ENCODE measurements at regions not wholly inside any gene's neighbourhood (a gene's known extent, or its start where the extent isn't known, plus 50 kb on each side); places are given as distances from the start of the nearest gene placed in this dataset.
"Not testable (repeated sequence)": the region's sequence is repeated elsewhere in the genome, so short reads cannot be mapped to it uniquely, and the experiment has no call there.

DNA sequence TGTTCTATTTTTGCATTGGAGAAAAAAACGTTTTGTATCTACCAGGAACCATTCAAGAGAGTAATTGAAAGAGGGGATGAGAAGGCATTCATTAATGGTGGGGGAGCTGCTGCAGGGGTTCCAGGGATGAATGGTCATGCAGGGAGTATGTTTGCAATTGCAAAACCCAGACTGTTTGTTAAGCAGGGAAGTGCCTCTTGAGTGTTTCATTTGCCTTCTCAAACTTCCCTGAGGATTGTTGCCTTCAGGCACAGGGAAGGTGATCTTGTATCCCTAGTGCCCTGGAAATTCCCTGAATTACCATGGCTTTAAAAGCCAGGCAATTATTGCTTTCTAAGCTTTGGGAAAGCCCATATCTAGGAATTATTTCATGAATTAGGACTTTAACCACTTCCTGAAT, 172.7 kb upstream of the NLGN4Y start:
- DNase-seq (ENCODE audit: low read depth): no peak

DNA sequence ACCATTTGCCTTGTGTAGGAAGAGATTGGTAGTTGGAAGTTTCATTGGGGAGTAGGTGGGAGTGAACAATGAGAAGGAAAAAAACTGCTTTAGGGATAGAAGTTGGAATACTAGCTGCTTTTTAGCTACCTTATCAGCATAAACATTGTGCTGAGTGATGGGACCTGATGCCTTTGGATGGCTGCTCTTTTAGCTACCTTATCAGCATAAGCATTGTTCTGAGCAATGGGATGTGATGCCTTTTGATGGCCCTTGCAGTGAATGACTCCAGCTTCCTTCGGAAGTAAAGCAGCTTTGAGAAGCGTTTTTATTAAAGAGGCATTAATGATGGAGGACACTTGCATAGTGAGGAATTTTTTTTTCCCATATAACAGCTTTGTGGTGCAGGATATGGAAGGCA, 168.2 kb upstream of the NLGN4Y start:
- no peak for DNase-seq (ENCODE audit: low read depth)

DNA sequence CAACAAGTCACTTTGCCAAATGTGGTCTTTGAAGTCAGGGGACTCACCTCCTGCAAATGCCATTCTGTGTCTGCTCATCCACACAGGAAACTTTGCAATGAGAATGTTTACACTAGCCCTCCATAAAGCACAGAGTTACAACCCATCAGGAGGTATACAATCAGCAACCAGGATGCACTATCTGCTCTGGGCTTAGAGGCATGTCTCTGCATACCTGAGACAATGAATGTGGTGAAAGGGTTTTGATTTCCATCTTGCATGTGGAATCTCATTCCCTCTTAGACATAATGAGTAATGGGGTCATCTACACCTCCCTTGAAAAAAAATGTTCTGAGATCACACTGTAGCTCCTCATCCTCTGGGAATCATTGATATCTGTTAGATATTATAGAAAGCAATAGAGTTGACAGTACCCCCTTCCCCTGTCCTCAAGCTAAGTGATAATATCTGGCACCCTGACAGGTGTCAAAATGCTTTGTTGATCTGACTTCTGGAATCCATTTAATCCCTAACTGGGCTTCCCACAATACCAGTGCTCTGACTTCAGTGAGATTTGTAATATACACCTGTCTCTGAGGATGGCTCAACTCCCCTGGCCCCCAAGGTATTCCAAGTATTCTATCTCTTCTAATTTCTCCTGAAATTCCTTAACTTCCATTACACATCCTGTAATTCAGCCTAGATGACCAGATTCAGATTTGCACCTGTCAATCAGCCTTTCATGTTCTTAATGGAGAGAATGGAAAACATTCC, 163.4 kb upstream of the NLGN4Y start:
- DNase-seq (ENCODE audit: low read depth): no peak

DNA sequence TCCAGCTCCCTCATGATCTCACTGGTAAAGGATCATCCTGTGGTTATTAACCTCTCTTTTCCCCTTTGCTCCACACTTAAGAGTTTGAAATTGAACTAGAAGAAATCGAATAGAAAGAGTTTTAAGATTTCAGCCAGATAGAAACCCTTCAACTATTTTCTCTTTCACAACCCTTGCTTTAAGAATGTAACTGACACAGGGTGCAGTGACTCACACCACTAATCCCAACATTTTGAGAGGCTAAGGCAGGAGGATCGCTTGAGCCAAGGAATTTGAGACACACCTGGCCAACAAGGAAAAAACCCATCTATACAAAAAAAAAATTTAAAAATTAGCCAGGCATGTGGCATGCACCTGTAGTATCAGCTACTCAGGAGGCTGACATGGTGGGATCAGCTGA, 150.7 kb upstream of the NLGN4Y start:
- no peak for DNase-seq (ENCODE audit: low read depth)

DNA sequence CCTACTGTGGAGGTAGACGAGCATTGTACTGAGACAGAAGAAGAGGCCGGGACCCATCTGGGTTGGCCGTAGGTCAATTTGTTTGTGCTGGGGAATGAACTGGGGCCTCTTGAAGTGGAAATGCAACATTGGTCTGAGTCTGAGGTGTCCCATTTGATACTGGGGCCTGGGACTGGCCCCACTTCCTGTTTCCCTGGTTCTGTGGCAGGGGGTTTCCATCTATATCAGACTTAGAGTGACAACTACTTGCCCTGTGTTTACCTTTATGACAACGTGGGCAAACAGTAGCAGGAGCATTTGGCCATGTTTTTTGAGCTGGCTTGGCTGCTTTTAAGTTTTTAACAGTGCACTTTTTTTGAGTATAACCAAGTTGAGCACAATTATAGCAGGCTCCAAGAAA, 146.1 kb upstream of the NLGN4Y start:
- DNase-seq (ENCODE audit: low read depth): no peak

DNA sequence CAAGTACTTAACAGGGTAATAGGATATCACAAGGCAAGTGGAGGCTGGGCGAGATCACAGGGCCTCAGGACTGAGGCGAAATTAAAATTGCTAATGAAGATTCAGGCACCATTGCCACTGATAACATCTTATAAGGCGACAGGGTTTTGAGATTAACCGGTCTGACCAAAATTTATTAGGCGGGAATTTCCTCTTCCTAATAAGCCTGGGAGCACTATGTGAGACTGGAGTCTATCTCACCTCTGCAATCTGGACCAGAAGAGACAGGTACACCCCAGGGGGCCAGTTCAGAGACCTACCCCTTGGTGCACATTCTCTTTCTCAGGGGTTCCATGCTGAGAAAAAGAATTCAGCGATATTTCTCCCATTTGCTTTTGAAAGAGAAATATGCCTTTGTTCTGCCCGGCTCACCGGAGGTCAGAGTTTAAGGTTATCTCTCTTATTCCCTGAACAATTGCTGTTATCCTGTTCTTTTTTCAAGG, 113.7 kb upstream of the NLGN4Y start:
- not testable (repeated sequence) for DNase-seq (ENCODE audit: low read depth)

DNA sequence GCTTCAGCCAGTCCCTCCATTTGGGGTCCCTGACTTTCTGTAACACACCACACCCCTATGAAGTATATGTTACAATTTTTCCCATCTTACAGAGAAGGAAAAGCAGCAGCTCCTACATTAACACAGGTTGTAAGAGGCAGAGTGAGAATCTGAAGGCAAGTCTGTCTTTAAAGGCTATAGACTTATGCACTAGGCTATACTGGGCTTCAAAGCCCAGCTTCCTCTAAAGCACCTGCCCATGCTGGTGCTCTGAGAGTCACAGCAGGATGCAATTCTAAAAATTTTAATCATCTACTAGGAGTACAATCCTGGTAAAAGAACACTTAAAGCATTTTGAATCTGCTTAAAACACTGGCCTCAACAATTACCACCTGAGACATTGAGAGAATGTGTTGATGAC, 113.0 kb upstream of the NLGN4Y start:
- no peak for DNase-seq (ENCODE audit: low read depth)

DNA sequence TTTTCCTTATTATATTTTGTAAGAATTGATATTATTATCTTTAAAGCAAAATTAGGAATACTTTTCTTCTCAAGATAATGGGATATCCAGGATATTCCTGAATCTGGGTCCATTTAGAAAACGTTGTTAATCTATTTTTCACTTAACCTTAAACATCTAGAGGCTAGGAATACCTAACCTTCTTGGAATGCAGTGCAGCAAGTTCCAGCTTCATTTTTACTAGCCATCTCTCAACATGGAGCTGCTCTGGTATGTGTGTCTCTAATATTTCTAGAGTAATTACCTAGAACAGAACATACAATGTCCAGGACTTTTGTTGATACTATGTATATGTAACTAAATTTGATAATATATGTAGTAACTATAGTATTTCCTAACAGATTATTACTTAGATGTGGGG, 87.8 kb upstream of the NLGN4Y start:
- no peak for DNase-seq (ENCODE audit: low read depth)

DNA sequence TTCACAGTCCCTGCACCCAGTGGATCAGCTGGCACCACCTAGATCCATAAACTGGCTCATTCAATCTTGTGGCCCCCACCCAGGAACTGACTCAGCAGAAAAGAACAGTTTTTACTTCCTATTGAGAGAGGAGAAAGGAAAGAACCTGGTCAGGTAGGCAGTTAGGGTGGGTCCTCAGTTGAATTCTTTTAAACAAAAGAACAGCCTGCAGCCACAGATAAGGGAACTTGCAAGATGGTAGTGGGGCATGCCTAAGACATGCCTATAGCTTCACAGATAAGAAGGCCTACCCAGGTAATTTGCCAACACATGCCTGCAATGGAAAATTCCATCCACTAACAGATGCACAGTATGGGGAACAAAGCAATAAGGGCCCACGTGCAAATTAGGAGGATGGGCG, 86.7 kb upstream of the NLGN4Y start:
- no peak for DNase-seq (ENCODE audit: low read depth)

DNA sequence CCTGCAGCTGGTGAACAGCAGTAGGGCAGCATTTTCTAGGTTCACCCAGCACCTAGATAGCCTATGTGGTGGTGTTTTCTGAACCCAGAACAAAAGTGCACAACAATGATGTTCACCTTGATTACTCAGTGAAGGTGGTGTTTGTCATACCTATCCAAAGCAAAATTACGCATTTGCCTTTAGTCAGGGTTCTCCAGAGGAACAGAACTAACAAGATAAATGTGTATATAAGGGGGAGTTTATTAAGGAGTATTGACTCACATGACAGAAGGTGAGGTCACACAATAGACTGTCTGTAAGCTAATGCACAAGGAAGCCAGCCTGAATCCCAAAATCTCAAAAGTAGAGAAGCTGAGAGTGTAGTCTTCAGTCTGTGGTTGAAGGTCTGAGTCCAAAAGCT, 85.9 kb upstream of the NLGN4Y start:
- DNase-seq (ENCODE audit: low read depth): no peak

DNA sequence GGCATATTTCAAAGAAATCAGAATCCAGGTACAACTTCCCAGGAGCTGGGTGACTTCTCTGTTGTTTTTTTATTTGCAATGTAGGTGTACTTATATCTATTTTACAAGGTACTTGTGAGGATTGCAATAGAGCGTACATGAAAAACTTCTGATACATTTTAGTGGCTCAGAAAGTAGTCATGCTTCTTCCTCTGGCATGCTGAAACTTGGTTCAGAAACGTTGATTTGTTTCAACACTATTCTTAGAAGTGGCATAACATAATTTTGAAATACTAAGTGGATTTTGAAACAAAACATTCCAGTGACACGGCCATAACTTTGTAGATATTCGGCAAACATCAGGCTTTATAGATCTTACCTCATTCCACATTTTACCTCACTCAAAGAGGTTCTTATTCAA, 79.8 kb upstream of the NLGN4Y start:
- no peak for DNase-seq (ENCODE audit: low read depth)

DNA sequence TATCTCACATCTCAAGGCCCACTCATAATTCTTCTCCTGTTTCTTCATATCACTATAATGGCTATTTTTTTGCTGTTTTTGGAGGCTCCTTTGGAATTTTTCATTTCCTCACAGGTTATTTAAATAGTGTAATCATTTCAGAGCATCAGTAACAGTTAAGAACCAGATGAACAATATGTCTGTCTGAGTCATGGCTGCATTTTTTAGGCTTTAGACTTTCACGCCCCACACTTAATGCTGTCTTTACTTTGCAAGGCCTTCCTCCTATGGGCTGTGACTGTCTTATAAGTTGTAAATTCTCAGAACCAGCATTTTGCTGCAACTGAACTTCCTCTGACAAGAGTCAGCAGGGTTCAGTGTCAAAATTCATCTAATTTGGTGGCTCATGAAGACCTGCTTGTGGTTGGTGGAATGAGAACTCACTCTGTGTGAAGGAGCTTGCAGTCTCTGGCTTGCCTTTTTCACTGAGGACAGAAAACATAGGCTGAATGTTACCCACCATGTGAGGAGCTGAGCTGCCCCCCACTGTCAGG, 56.1 kb upstream of the NLGN4Y start:
- no peak for DNase-seq (ENCODE audit: low read depth)

DNA sequence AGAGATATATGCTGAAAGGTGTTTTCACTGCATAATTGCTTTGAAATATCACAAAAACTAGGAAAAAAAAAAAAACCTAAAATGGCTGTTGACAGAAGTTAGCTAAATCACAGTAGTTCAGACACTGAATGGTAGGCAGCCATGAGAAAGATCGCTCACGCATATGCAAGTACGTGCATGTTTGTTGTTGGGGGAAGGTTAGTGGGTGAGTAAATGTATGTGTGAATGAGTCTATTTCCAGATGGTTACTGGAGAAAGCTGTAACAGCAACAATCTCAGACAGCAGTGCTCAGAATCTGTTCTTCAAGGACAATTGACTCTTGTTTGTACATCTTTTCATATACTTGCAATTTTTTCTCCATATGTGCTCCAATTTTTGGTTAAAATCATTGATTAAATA, 51.9 kb upstream of the NLGN4Y start:
- DNase-seq (ENCODE audit: low read depth): no peak

DNA sequence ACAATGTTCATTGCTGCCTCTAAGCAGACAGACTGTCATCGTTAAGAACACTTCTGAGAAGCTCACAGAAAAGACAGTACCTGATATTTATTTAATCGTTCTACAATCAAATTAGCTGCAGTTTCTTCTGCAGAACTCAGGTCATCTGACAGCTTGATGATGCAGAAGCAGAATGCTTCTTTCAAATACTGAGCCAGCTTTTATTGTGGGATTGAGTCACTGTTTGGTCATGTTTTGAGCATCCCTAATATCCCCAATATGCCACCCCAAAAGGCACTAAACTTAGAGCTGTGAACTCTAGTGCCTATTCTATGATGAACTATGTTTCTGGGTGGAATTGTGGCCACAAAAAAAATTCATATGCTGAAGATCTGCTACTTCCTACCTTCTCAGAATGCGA, 51.0 kb upstream of the NLGN4Y start:
- DNase-seq (ENCODE audit: low read depth): no peak
